GM23248 (cell line): ENCODE measurements at regions not wholly inside any gene's neighbourhood (a gene's known extent, or its start where the extent isn't known, plus 50 kb on each side); places are given as distances from the start of the nearest gene placed in this dataset.

Source experiments
- EZH2 ChIP-seq: fragments of 200-600 bp; sonication (generic); IDR thresholded peaks from 2 replicates; pipeline ENCODE4 v1.6.1; 2018; ENCODE audit warnings: antibody characterized with exemption, mild to moderate bottlenecking; ENCODE audit not compliant: insufficient read depth, poor library complexity, severe bottlenecking
- EZH2phosphoT487 ChIP-seq: fragments of 200-600 bp; sonication (generic); IDR thresholded peaks from 2 replicates; pipeline ENCODE4 v1.6.1; 2018; ENCODE audit warnings: antibody characterized with exemption, moderate library complexity, mild to moderate bottlenecking, low read depth; ENCODE audit not compliant: insufficient read depth

GRCh38 chr2:30354150-30354549 is 92.9 kb upstream of the LCLAT1 start:
- TF ChIP-seq EZH2phosphoT487: no peak
- no peak for TF ChIP-seq EZH2
